ENCODE measurements at regions not wholly inside any gene's neighbourhood (a gene's known extent, or its start where the extent isn't known, plus 50 kb on each side); places are given as distances from the start of the nearest gene placed in this dataset.
A peak's percentile ranks its signal among the peaks of the same experiment; 100 is the strongest.

GRCh38 chr3:31029706-31030105 lies 135.2 kb upstream of the GADL1 start:
- H2AFZ ChIP-seq (ENCODE audit: low read depth, low read length) = no peak overlapping the region
- DNase-seq = no peak
- no peak overlapping the region for H3K18ac ChIP-seq (ENCODE audit: low read depth in 1 of 2, low read length in 2 of 2)
- H3K36me3 ChIP-seq (ENCODE audit: control insufficient read depth in 1 of 2, insufficient read depth in 2 of 2, low read depth in 1 of 2, low read length in 2 of 2) = no peaks in the 10 kb centered on the region
- no peak overlapping the region for H2BK120ac ChIP-seq (ENCODE audit: low read depth, low read length)
- H3K4me2 ChIP-seq (ENCODE audit: low read length, poor library complexity, severe bottlenecking) = no peak overlapping the region
- H3K9me3 ChIP-seq (ENCODE audit: control insufficient read depth, low read length) = peaks cover 33% of the 10 kb centered on the region
- no peak overlapping the region for H3K14ac ChIP-seq (ENCODE audit: low read length in 2 of 2)
- no peak overlapping the region for H3K4ac ChIP-seq (ENCODE audit: low read depth in 1 of 2, low read length in 2 of 2)
- no peak overlapping the region for H2BK5ac ChIP-seq (ENCODE audit: low read depth, low read length, poor library complexity, severe bottlenecking)
- no peak overlapping the region for H3K23ac ChIP-seq (ENCODE audit: low read length in 2 of 2)
- H3K27ac ChIP-seq (ENCODE audit: low read length, poor library complexity, severe bottlenecking) = no peak overlapping the region
- H3K4me3 ChIP-seq (ENCODE audit: insufficient read depth in 1 of 2, low read depth in 1 of 2, low read length in 2 of 2) = no peak overlapping the region
- no peak overlapping the region for H2BK12ac ChIP-seq (ENCODE audit: low read length in 2 of 2)
- H3K27me3 ChIP-seq (ENCODE audit: control insufficient read depth in 1 of 2, insufficient read depth in 1 of 2, low read length in 2 of 2) = no peaks in the 10 kb centered on the region
- no peaks in the 10 kb centered on the region for H3K79me1 ChIP-seq (replicated peaks; ENCODE audit: low read length, poor library complexity, severe bottlenecking)
- H3K9ac ChIP-seq (ENCODE audit: low read length) = no peak overlapping the region
- H4K8ac ChIP-seq (ENCODE audit: low read length) = no peak overlapping the region
- no peak overlapping the region for H2BK15ac ChIP-seq (ENCODE audit: low read depth, poor library complexity, severe bottlenecking)
- WGBS = 64% methylated on average over 1 of the region's 3 CpGs
- no peak overlapping the region for H4K91ac ChIP-seq (ENCODE audit: low read length)
- H3K4me1 ChIP-seq (ENCODE audit: control insufficient read depth, insufficient read depth, low read depth, low read length) = no peaks in the 10 kb centered on the region
- no peak overlapping the region for H2AK5ac ChIP-seq (ENCODE audit: low read length, severe bottlenecking)

GRCh38 chr3:31035681-31036080 lies 141.2 kb upstream of the GADL1 start:
- no peaks in the 10 kb centered on the region for H3K79me1 ChIP-seq (replicated peaks; ENCODE audit: low read length, poor library complexity, severe bottlenecking)
- H3K23ac ChIP-seq (ENCODE audit: low read length in 2 of 2) = no peak overlapping the region
- H4K91ac ChIP-seq (ENCODE audit: low read length) = no peak overlapping the region
- H2AK5ac ChIP-seq (ENCODE audit: low read length, severe bottlenecking) = no peak overlapping the region
- no peaks in the 10 kb centered on the region for H3K4me1 ChIP-seq (ENCODE audit: control insufficient read depth, insufficient read depth, low read depth, low read length)
- H3K4ac ChIP-seq (ENCODE audit: low read depth in 1 of 2, low read length in 2 of 2) = no peak overlapping the region
- no peaks in the 10 kb centered on the region for H3K36me3 ChIP-seq (ENCODE audit: control insufficient read depth in 1 of 2, insufficient read depth in 2 of 2, low read depth in 1 of 2, low read length in 2 of 2)
- H3K4me2 ChIP-seq (ENCODE audit: low read length, poor library complexity, severe bottlenecking) = no peak overlapping the region
- no peak overlapping the region for H3K4me3 ChIP-seq (ENCODE audit: insufficient read depth in 1 of 2, low read depth in 1 of 2, low read length in 2 of 2)
- 71% methylated on average over 1 of the region's 1 CpG for WGBS
- peaks cover 6% of the 10 kb centered on the region for H3K9me3 ChIP-seq (ENCODE audit: control insufficient read depth, low read length)
- H2AFZ ChIP-seq (ENCODE audit: low read depth, low read length) = no peak overlapping the region
- no peak overlapping the region for H3K27ac ChIP-seq (ENCODE audit: low read length, poor library complexity, severe bottlenecking)
- H2BK12ac ChIP-seq (ENCODE audit: low read length in 2 of 2) = no peak overlapping the region
- peak overlapping the region in 1 of 2 experiments; percentile 40 for H3K18ac ChIP-seq (ENCODE audit: low read depth in 1 of 2, low read length in 2 of 2)
- no peak overlapping the region for H4K8ac ChIP-seq (ENCODE audit: low read length)
- H2BK5ac ChIP-seq (ENCODE audit: low read depth, low read length, poor library complexity, severe bottlenecking) = no peak overlapping the region
- H3K27me3 ChIP-seq (ENCODE audit: control insufficient read depth in 1 of 2, insufficient read depth in 1 of 2, low read length in 2 of 2) = no peaks in the 10 kb centered on the region
- H3K9ac ChIP-seq (ENCODE audit: low read length) = no peak overlapping the region
- no peak overlapping the region for H2BK15ac ChIP-seq (ENCODE audit: low read depth, poor library complexity, severe bottlenecking)
- H3K14ac ChIP-seq (ENCODE audit: low read length in 2 of 2) = no peak overlapping the region
- H2BK120ac ChIP-seq (ENCODE audit: low read depth, low read length) = no peak overlapping the region
- DNase-seq = peak; percentile 55

GRCh38 chr3:31038086-31038739 lies 143.8 kb upstream of the GADL1 start:
- Histone ChIP-seq H3K9ac (ENCODE audit: low read length) (no peak overlapping the region), H2AFZ (ENCODE audit: low read depth, low read length) (no peak overlapping the region), H3K4me2 (ENCODE audit: low read length, poor library complexity, severe bottlenecking) (no peak overlapping the region), H3K9me3 (ENCODE audit: control insufficient read depth, low read length) (peaks cover 6% of the 10 kb centered on the region), H4K8ac (ENCODE audit: low read length) (no peak overlapping the region), H3K4me3 (ENCODE audit: insufficient read depth in 1 of 2, low read depth in 1 of 2, low read length in 2 of 2) (no peak overlapping the region), H3K27me3 (ENCODE audit: control insufficient read depth in 1 of 2, insufficient read depth in 1 of 2, low read length in 2 of 2) (no peaks in the 10 kb centered on the region), H2BK5ac (ENCODE audit: low read depth, low read length, poor library complexity, severe bottlenecking) (no peak overlapping the region), H3K14ac (ENCODE audit: low read length in 2 of 2) (no peak overlapping the region), H3K18ac (ENCODE audit: low read depth in 1 of 2, low read length in 2 of 2) (no peak overlapping the region), H3K23ac (ENCODE audit: low read length in 2 of 2) (no peak overlapping the region), H2BK120ac (ENCODE audit: low read depth, low read length) (no peak overlapping the region), H3K27ac (ENCODE audit: low read length, poor library complexity, severe bottlenecking) (no peak overlapping the region), H3K79me1 (replicated peaks; ENCODE audit: low read length, poor library complexity, severe bottlenecking) (no peaks in the 10 kb centered on the region), H2BK12ac (ENCODE audit: low read length in 2 of 2) (peak overlapping the region in 1 of 2 experiments; percentile 40), H2BK15ac (ENCODE audit: low read depth, poor library complexity, severe bottlenecking) (no peak overlapping the region), H3K4ac (ENCODE audit: low read depth in 1 of 2, low read length in 2 of 2) (peak overlapping the region in 1 of 2 experiments; percentile 17), H4K91ac (ENCODE audit: low read length) (no peak overlapping the region), H2AK5ac (ENCODE audit: low read length, severe bottlenecking) (no peak overlapping the region), H3K36me3 (ENCODE audit: control insufficient read depth in 1 of 2, insufficient read depth in 2 of 2, low read depth in 1 of 2, low read length in 2 of 2) (no peaks in the 10 kb centered on the region), H3K4me1 (ENCODE audit: control insufficient read depth, insufficient read depth, low read depth, low read length) (peaks cover 4% of the 10 kb centered on the region)
- 100% methylated on average over 1 of the region's 3 CpGs for WGBS
- no peak for DNase-seq

- H3K4ac ChIP-seq (ENCODE audit: low read depth in 1 of 2, low read length in 2 of 2) = no peak overlapping the region
- H2BK120ac ChIP-seq (ENCODE audit: low read depth, low read length) = no peak overlapping the region
- WGBS = 80% methylated on average over 1 of the region's 1 CpG
- no peak overlapping the region for H3K27ac ChIP-seq (ENCODE audit: low read length, poor library complexity, severe bottlenecking)
- peaks cover 6% of the 10 kb centered on the region for H3K9me3 ChIP-seq (ENCODE audit: control insufficient read depth, low read length)
- no peak overlapping the region for H4K91ac ChIP-seq (ENCODE audit: low read length)
- no peak overlapping the region for H3K14ac ChIP-seq (ENCODE audit: low read length in 2 of 2)
- H2AK5ac ChIP-seq (ENCODE audit: low read length, severe bottlenecking) = no peak overlapping the region
- H3K18ac ChIP-seq (ENCODE audit: low read depth in 1 of 2, low read length in 2 of 2) = no peak overlapping the region
- H3K9ac ChIP-seq (ENCODE audit: low read length) = no peak overlapping the region
- no peak overlapping the region for H2BK15ac ChIP-seq (ENCODE audit: low read depth, poor library complexity, severe bottlenecking)
- H3K4me2 ChIP-seq (ENCODE audit: low read length, poor library complexity, severe bottlenecking) = no peak overlapping the region
- no peaks in the 10 kb centered on the region for H3K79me1 ChIP-seq (replicated peaks; ENCODE audit: low read length, poor library complexity, severe bottlenecking)
- no peak overlapping the region for H2BK12ac ChIP-seq (ENCODE audit: low read length in 2 of 2)
- H3K4me1 ChIP-seq (ENCODE audit: control insufficient read depth, insufficient read depth, low read depth, low read length) = peaks cover 4% of the 10 kb centered on the region
- no peak overlapping the region for H4K8ac ChIP-seq (ENCODE audit: low read length)
- H2AFZ ChIP-seq (ENCODE audit: low read depth, low read length) = no peak overlapping the region
- H3K36me3 ChIP-seq (ENCODE audit: control insufficient read depth in 1 of 2, insufficient read depth in 2 of 2, low read depth in 1 of 2, low read length in 2 of 2) = no peaks in the 10 kb centered on the region
- no peak overlapping the region for H3K4me3 ChIP-seq (ENCODE audit: insufficient read depth in 1 of 2, low read depth in 1 of 2, low read length in 2 of 2)
- H3K27me3 ChIP-seq (ENCODE audit: control insufficient read depth in 1 of 2, insufficient read depth in 1 of 2, low read length in 2 of 2) = no peaks in the 10 kb centered on the region
- no peak overlapping the region for H2BK5ac ChIP-seq (ENCODE audit: low read depth, low read length, poor library complexity, severe bottlenecking)
- DNase-seq = no peak
- H3K23ac ChIP-seq (ENCODE audit: low read length in 2 of 2) = no peak overlapping the region
Observed at GRCh38 chr3:31039145-31039544, 144.7 kb upstream of the GADL1 start.
